ENCODE measurements at regions not wholly inside any gene's neighbourhood (a gene's known extent, or its start where the extent isn't known, plus 50 kb on each side); places are given as distances from the start of the nearest gene placed in this dataset.

- DNase-seq = no peak
- no peaks in the 10 kb centered on the region for H3K36me3 ChIP-seq
- H3K27me3 ChIP-seq = no peaks in the 10 kb centered on the region
- H3K4me3 ChIP-seq = no peak overlapping the region
- intact Hi-C loops (cut with DNase I; ENCODE audit: low total_unique reads) = no loop called here
- no peak overlapping the region for H3K27ac ChIP-seq
- peaks cover 0 to 4% (median 0%) of the 10 kb centered on the region in 4 donors for H3K4me1 ChIP-seq
- H3K9me3 ChIP-seq = no peaks in the 10 kb centered on the region
- TF ChIP-seq, protein P1, sequence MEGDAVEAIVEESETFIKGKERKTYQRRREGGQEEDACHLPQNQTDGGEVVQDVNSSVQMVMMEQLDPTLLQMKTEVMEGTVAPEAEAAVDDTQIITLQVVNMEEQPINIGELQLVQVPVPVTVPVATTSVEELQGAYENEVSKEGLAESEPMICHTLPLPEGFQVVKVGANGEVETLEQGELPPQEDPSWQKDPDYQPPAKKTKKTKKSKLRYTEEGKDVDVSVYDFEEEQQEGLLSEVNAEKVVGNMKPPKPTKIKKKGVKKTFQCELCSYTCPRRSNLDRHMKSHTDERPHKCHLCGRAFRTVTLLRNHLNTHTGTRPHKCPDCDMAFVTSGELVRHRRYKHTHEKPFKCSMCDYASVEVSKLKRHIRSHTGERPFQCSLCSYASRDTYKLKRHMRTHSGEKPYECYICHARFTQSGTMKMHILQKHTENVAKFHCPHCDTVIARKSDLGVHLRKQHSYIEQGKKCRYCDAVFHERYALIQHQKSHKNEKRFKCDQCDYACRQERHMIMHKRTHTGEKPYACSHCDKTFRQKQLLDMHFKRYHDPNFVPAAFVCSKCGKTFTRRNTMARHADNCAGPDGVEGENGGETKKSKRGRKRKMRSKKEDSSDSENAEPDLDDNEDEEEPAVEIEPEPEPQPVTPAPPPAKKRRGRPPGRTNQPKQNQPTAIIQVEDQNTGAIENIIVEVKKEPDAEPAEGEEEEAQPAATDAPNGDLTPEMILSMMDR (IDR thresholded peaks at IDR 0.05) = no peak
These were observed 63.3 kb upstream of the MITF start for GRCh38 chr3:69675786-69676530.

DNA sequence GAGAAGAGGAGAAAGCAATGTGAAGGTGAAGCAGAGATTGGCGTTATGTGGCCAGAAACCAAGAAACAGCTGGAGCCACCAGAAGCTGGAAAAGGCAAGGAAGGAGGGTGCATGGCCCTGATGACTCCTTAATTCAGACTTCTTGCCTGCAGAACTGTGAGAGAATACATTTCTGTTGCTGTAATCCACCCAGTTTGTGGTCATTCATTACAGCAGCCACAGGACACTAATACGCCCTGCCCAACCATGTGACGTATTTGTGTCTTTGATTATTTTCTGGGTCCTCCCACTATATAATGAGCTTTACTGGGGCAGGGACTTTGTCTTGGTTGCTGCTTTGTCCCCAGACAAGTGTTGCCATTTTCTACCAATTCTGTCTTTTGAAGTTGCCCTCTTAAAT, 64.5 kb upstream of the MITF start:
- peaks cover 0 to 4% (median 0%) of the 10 kb centered on the region in 4 donors for H3K4me1 ChIP-seq
- DNase-seq = no peak
- no peaks in the 10 kb centered on the region for H3K36me3 ChIP-seq
- no peaks in the 10 kb centered on the region for H3K9me3 ChIP-seq
- H3K27ac ChIP-seq = no peak overlapping the region
- intact Hi-C loops (cut with DNase I; ENCODE audit: low total_unique reads) = no loop called here
- H3K27me3 ChIP-seq = no peaks in the 10 kb centered on the region
- TF ChIP-seq, protein P1 (IDR thresholded peaks at IDR 0.05) = no peak
- no peak overlapping the region for H3K4me3 ChIP-seq

GRCh38 chr3:69671082-69671952, 67.9 kb upstream of the MITF start:
- no peak for DNase-seq
- TF ChIP-seq, protein P1 (IDR thresholded peaks at IDR 0.05) = peak; percentile 74 to 75
- Histone ChIP-seq H3K4me3 (no peak overlapping the region), H3K9me3 (peaks cover 0 to 4% (median 0%) of the 10 kb centered on the region in 3 donors), H3K36me3 (no peaks in the 10 kb centered on the region), H3K4me1 (peaks cover 0 to 4% (median 0%) of the 10 kb centered on the region in 4 donors), H3K27ac (no peak overlapping the region), H3K27me3 (no peaks in the 10 kb centered on the region)
- intact Hi-C loops (cut with DNase I; ENCODE audit: low total_unique reads) = no loop called here

- TF ChIP-seq, protein P1 (IDR thresholded peaks at IDR 0.05) = no peak
These were observed 70.2 kb upstream of the MITF start for GRCh38 chr3:69669070-69669469.

GRCh38 chr3:69665026-69665737, 74.1 kb upstream of the MITF start:
- H3K36me3 ChIP-seq = no peaks in the 10 kb centered on the region
- no peaks in the 10 kb centered on the region for H3K27me3 ChIP-seq
- intact Hi-C loops (cut with DNase I; ENCODE audit: low total_unique reads) = no loop called here
- TF ChIP-seq, protein P1 (IDR thresholded peaks at IDR 0.05) = no peak
- DNase-seq = no peak
- H3K4me1 ChIP-seq = no peaks in the 10 kb centered on the region
- peaks cover 0 to 4% (median 0%) of the 10 kb centered on the region in 3 donors for H3K9me3 ChIP-seq
- H3K27ac ChIP-seq = no peak overlapping the region
- no peak overlapping the region for H3K4me3 ChIP-seq

More at GRCh38 chr3:69669070-69669469, 70.2 kb upstream of the MITF start:
- intact Hi-C loops (cut with DNase I; ENCODE audit: low total_unique reads) = no loop called here
- Histone ChIP-seq H3K4me1 (no peaks in the 10 kb centered on the region), H3K4me3 (no peak overlapping the region), H3K36me3 (no peaks in the 10 kb centered on the region), H3K9me3 (peaks cover 0 to 4% (median 0%) of the 10 kb centered on the region in 3 donors), H3K27me3 (no peaks in the 10 kb centered on the region), H3K27ac (no peak overlapping the region)
- DNase-seq = no peak

Measured in tibial artery (tissue), 4 donors.